GM18517 (cell line): ENCODE measurements at regions not wholly inside any gene's neighbourhood (a gene's known extent, or its start where the extent isn't known, plus 50 kb on each side); places are given as distances from the start of the nearest gene placed in this dataset.

Experiments
- ATAC-seq: cut with Tn5 transposase; IDR thresholded peaks from one replicate; pipeline ENCODE4 v1.9.1; 2021; ENCODE audit warnings: mild to moderate bottlenecking, moderate library complexity; ENCODE audit not compliant: unreplicated experiment

DNA sequence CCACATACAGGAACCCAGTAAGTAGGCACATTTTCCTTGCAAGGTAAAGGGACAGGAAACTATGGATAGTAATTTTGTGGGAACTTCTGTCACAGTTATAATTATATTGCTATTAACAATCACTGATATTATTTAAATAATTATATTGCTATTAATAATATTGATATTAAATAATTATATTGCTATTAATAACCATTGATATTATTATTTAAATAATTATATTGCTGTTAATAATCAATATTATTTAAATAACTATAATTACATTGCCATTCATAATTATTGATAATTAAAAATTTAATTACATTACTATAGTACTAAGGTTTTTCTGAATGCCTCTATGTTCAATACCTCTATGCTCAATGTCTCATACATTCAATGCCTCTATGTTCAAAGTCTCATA lies 385.6 kb upstream of the SGCD start:
- ATAC-seq, result no peak

DNA sequence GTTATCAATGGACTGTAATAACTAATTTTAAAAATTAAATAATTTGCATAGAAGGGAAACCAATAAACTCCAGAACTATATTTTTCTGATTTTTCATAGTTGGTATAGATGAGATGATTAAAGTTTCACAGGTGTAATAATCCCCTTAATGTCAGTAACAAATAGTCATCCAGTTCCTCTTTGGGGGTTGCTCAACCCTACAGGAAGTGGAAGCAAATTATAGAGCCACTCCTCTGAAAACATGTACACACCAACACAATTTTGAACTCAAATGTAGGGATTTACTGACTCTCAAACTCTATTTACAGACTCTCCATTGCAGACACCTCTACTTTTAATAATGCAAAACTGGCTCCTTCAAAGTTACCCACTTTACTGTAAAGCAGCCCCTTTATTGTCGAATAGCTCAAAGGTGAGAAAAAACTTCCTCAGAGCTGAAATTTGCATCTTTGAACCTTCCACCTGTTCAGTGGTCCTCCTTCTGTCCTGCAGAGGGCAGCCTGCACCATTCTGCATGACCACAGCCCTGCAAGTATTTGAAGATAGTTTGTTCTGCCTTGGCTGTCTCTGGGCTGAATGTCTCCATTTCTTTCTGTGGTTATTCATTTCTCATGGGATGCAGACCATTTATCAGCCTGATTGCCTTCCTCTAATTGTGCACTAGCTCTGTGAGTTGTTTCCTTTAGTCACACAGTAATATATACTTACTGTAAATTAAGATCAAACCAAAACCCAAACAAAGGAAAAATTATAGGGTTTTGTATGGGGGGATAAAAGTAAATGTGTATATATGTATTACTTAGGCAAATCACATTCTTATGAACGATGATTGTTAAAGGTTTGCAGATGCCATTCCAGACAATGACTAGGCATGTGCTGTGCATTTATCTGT lies 383.2 kb upstream of the SGCD start:
- ATAC-seq, result peak; percentile 81

DNA sequence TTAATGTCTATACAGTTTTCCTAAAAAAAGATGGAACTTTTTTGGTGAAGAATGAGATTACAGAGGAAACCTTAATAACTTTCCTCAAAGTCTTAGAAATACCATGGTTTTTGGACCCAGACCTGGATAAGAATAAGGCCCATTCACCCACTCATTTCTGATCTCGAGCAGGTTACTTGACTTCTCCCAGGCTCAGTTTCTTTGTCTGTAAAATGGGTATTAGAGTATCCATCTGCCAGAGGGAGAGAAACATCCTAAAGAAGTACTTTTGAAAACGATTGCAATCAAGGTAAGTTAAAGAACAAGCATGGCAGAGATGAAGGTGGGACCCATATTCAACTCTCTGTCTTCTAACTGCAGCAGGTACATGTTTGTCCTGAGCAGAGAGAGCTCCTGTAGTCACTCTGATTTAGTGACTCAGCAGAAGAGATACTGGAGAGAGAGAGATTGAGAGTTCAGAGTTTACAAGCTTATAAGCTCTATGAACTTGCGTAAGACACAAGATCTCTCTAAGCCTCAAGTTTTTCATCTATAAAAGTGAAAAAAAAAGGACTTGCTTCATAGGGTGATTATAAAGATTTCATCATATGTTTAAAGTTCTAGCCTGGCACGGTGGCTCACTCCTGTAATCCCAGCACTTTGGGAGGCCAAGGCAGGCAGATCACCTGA lies 379.4 kb upstream of the SGCD start:
- no peak for ATAC-seq

DNA sequence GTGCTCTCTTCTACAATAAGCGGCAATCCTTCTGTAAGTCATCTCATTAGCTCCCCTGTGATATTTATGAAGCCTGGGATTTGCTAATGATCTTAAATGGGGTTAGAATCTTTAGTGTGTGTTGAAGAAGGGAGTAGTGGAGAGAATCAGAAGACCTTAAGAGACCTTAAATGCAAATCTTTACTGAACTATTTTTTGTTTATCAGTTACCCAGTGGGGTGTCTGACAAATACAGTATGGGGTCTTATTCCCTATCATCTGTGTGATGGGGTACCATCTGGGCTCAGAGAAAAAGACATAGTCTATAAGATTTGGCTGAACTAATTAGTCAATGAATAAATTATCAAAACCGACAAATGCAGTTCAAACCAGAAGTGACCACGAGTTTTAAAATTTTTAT lies 378.4 kb upstream of the SGCD start:
- no peak for ATAC-seq

DNA sequence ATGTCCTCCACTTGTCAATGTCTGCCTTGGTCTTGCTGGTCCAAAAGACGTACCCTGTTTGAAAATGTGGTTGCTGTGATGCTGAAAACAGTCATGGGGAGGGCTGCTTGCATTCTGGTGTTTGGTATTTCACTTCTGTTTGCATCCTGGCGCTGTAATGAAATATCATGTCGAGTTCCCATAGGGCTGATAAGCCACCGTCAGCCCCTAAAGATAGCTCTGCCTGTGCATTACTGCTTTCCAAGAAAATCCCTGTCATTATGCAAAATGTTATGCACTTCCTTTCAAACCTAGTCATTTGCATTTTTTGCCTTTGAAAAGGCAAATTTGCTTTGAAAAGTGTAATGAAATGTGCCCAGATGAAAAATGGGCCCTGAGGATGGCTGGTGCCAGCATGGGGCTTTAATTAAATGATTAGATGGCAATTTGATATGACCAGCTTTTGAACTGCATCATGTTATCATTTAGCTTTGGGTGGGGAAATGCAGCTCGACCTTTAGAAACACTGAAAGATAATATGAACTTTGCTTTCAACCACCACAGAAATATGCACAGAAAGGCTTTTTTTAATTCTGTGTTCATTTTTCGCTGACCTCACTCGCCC lies 374.4 kb upstream of the SGCD start:
- no peak for ATAC-seq

DNA sequence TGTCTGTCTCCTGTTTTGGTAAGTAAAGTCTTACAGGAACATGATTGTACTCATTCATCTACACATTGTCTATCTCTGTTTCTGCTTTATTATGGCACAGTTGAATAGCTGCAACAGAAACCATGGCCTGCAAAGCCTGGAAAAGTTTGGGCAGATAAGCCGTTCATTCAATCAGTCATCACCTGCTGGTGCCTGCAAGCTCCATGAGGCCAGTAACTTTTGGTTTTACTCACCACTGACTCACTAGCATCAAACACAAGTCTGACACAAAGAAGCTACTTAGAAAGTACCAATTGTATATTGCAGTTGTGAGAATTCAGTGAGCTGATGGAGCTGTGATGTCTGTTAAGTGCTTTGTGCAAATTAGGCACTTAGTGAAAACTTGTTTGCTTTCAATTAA lies 373.6 kb upstream of the SGCD start:
- ATAC-seq, result no peak

DNA sequence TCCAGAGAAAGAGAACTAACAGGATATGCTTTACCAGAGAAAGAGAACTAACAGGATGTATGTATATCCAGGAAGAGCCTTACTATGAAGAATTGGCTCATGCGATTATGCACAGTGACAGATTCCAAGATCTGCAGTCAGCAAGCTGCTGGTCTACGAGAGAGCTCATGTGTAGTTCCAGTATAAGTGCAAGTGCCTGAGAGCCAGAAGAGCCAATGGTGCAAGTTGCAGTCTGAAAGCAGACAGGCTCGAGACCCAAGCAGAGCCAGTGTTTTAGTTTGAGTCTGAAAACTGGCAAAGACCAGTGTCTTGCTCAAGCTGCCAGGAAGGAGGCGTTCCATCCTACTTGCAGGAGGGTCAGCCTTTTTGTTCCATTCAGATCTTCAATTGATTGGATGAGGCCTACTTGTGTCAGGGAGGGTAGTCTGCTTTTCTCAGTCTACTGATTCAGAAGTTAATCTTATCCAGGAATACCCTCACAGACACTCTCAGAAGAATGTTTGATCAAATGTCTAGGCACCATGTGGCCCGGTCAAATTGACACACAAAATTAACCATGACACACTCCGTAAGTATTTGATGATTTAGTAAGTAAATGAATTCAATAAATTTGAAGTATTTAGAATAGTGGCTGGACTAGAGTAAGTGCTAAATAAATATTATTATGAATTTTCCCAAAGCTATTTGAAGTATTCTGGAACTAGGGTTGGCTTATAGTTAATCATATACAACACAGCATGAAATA lies 372.1 kb upstream of the SGCD start:
- ATAC-seq, result no peak

DNA sequence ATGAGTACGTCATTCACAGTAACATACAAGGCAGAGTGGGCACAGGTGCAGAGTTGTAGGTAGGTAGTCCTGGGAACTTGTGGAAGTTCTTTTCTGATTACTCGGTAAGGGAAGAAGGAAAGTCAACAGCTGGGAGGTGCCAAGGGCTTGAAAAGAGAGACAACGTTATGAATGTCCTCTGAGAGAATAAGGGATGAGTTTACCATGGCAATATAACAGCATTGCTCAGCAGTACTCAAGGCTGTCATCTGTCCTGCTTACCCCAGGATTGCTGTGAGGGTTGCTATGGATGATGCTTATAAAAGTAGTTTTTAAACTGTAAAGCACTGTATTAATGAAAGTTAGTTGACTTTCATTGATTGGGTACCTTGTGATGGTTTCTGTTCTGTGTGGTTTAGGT lies 369.1 kb upstream of the SGCD start:
- ATAC-seq, result no peak

DNA sequence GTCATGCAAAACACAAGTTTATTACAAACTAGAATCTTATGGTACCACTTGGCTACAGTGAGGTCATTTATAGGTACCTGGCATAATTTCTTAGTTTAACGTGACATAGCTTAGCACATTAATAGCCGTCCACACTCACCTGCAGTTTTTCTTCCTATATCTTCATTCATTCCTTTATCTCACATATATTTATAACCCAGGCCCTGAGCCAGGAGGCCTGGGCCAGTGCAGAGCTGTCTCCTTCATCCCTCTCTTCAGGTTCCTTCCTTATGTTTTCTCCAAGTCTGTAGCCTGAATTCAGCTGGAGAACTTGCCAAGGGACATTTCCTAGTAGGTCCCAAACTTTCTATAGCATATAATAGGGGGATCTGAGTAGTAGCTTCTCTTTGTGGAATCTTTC lies 367.9 kb upstream of the SGCD start:
- ATAC-seq, result no peak

DNA sequence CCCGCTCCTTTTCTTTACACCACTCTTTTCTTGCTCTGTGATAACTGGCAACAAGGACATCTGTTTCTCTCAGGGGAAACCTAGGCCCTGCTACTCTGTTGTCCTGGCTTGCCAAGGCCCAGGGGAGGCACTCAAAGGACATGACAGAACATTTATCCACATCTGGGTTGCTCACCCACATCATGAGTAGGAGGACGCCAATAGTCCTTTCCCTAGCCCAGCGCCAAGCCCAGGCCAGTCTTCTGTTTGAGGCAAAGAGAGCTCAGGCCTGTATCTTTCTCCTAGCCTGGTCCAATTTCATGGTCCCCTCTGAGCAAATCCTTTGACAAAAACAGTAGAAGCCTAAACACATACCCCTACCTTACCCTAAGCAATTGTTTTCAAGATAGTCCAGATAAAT lies 366.8 kb upstream of the SGCD start:
- ATAC-seq, result no peak

DNA sequence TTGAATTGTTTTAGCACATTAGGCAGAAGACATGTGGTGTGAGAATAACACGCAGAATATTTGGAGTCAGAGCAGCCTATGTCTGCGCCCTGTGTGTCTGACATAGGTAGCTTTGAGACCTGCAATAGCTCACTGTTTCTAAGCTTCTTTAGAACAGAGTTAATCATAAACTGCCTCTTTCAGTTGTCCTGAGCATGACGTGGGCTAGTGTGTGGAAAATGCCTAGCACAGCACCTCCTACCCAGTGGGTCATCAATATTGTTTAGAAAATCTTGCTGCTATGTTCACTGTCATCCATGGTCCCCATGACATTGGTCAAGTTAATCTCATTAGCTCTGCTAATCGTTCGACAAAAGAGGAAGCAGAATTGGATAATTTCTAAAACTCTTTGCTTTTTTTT lies 357.4 kb upstream of the SGCD start:
- no peak for ATAC-seq

DNA sequence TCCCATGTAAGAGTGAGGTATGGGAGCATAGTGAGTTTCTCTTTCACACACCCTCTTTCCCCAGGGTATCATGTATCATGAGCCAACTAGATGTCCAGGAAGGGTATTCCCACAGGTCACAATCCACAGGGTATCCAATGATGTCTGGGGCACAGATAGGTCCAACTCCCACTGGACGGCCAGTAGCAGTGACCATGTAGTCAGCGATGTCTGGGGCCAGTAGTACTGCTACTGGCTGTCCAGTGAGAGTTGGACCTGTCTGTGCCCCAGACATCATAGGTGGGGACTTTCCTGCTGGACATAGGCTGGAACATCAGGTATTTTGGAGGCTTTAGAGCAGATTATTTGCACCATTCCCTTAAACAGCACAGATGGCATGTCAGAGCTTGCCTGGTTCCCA lies 352.6 kb upstream of the SGCD start:
- ATAC-seq, result no peak

DNA sequence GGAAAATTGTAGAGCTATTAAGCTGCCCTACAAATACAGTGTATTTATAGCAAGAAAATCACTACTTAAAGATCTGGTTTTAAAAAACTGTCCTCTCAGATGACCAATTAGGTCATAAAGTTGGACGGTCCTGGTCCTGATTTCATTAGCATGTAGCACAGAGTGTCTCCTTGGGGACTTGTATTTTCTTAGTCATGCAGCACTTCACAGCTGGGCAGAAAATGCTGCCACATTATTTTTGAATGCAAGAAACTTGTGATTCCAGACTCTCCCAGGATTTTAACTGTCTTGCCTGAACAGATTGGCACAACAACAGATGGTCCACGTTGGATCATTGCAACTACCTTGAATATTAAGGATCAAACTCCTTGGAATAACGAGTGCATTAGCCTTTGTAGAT lies 348.1 kb upstream of the SGCD start:
- no peak for ATAC-seq

DNA sequence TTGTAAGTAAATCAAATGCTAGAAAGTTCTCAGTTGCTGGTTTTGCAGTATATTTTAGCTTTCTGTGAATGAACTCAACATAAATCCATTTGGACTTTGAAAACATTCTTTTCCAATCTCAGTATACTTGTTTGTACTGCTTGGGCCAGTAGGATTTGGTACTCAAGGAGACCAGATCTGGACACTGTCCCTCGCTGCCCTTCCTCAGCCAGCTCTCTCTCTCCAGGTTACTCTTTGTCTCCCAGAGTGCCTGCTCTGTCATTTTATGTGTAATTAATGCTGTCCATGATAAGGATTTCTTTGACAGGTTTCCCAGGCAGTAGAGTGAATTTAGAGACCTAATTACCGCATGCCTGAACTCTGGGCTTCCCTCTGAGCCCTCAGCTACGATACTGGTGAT lies 344.6 kb upstream of the SGCD start:
- ATAC-seq, result no peak

DNA sequence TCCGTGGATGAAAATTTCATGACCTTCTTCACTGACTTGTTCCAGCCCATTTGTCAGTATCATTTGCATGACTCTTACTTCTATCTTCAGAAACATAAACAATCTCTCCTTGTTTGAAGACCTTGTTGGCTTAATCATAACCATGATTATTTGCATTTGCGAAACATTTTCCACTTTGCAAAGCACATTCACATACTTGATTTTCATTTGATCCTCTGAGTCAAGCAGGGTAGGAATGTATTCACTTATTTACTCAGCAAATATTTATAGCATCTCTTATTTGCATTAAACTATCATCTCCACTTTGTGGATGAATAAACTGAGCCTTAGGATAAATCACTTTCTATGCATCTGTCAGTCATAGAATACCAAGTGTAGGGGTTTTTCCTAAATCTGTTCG lies 343.0 kb upstream of the SGCD start:
- ATAC-seq, result no peak

DNA sequence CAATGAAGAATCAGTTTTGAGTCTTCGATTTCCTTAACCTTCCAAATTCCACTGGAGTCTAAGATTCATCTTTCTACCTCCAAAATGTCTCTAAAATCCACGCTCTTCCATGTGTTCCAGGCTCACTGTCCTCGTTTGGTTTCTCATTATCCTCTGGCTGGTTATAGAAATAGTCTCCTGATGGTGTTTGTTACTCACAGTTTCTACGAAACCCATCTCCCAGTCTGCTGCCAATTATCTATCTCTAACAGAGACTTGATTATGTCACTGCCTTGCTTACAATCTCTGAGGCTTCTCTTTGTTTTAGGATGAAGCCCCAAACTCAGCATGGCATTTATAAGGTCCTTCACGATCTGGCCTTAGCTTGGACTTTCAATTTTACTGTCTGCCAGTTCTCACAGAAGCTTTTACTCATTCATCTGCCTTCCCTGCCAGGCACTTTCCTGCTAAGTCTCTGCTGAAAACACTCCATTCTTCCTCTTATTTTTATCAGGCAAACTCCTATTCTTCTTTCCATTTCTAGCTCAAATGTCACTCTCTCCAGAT lies 339.6 kb upstream of the SGCD start:
- ATAC-seq, result no peak

DNA sequence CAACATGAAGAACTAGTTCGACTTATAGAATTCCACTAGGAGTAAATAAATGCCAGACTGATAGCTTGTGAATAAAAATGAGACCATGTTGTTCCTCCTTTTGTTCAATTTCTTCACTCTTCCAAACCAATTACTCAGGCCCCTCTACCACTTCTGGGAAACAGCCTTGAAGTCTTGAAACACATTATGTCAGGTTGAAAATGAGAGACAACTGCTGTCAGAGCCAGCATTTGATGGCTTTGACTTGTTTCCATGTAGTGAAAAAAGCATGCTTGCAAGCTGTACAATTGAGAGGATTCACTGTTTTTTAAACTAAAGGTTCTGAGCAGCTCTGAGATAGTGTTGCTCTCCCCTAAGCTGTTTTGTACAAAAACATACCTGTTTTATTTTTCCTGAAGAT lies 337.1 kb upstream of the SGCD start:
- ATAC-seq, result no peak

DNA sequence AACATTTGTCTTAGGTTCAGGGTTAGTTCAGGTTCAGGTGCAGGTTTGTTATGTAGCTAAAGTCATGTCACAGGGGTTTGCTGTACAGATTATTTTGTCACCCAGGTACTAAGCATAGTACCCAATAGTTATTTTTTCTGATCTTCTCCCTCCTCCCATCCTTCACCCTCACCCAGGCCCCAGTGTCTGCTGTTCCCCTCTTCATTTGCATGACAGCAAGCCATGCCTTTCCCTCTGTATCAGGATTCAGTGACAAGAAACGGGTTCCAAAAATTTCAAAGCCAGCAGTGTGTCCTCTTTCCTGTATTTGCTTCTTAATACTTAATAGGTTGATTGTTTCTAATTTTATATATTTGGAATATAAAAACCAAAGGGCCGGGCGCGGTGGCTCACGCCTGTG lies 330.8 kb upstream of the SGCD start:
- no peak for ATAC-seq

DNA sequence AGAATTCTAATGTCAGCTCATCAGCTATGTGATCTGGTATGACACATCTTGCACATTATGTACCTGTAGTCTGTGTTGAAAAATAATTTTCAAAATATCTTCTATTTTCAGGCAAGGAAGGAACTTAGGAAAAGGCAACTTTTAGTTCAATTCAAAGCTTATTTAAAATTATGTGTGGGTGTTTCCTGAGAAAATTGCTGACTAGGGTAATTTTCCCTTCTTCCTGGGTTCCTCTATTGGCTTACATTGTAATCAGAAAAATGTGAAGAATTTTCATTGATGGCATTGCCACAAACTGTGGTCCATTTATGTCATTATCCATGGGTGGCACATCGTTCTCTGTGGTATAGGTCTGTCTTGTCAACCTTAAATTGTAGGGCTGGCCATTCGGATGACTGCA lies 328.7 kb upstream of the SGCD start:
- ATAC-seq, result no peak

DNA sequence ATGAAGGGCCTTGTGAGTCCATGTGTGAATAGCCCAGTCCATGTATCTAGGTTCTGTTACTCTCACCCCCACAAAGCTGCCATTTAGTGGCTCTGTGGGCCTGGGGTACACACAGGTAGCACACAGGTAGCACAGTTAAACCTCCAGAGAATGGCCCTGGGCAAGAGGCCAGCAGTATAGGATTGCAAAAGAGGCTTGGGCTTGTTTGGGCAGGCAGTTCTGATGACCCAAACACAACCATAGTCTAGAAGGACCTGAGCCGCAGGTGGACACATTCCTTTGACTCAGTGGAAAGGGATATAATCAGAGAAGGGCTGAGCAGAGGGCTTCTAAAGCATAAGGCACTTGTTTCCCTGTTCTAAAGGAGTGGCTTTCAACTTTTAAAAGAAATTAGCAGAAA lies 326.8 kb upstream of the SGCD start:
- no peak for ATAC-seq

DNA sequence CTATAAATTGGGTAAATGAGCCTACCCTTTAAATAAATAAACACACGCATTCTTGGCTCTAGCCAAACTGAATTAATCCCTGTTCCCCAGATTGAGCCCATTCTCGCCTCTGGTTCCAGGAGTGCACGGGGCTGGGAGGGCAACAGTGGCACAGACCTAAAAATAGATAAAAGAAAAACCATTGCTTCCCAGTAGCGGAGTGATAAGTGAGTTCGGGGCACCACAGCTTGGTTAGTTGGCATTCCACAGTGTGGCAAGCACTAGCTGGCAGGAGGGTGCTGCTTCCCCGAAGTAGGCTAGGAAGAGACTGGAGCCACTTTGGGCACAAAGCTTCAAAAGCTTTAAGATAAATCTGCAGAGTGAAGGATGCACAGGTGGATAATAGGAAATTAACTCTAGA lies 322.2 kb upstream of the SGCD start:
- no peak for ATAC-seq
